HepG2 (cell line): ENCODE measurements at regions not wholly inside any gene's neighbourhood (a gene's known extent, or its start where the extent isn't known, plus 50 kb on each side); places are given as distances from the start of the nearest gene placed in this dataset.

Experiments
- AGO2 ChIP-seq: fragments of 200-400 bp; formaldehyde crosslinking; optimal IDR thresholded peaks from 2 replicates; pipeline ENCODE3; 2017; ENCODE audit warnings: mild to moderate bottlenecking, low read depth, low read length, moderate library complexity
- ATF7 ChIP-seq, 2 experiments: fragments of 450-650 bp in 1 of 2; sonication (generic) in 1 of 2; formaldehyde crosslinking in 1 of 2; IDR thresholded peaks; 2 replicates each; pipeline versions ENCODE4 v1.4.0 to v1.6.1; 2016 to 2020; ENCODE audit warnings: antibody characterized with exemption in 1 of 2, mild to moderate bottlenecking in 1 of 2, missing genetic modification reagents in 1 of 2
- CBX5 ChIP-seq: sonication (generic); formaldehyde crosslinking; IDR thresholded peaks from 2 replicates; pipeline ENCODE4 v1.4.0; 2020; ENCODE audit warnings: missing genetic modification reagents, borderline replicate concordance
- HOXA5 ChIP-seq: sonication (generic); formaldehyde crosslinking; IDR thresholded peaks from 2 replicates; pipeline ENCODE4 v1.4.0; 2020; ENCODE audit warnings: missing genetic modification reagents
- KDM3A ChIP-seq: IDR thresholded peaks from 2 replicates; pipeline ENCODE4 v1.6.1; 2018; ENCODE audit warnings: low read depth, missing compliant biosample characterization
- KLF12 ChIP-seq: sonication (generic); formaldehyde crosslinking; IDR thresholded peaks from 2 replicates; pipeline ENCODE4 v1.4.0; 2020; ENCODE audit warnings: missing genetic modification reagents, borderline replicate concordance
- KMT2B ChIP-seq: IDR thresholded peaks from 2 replicates; pipeline ENCODE4 v1.6.1; 2016; ENCODE audit warnings: missing genetic modification reagents, missing compliant biosample characterization
- MAF1 ChIP-seq: sonication (generic); formaldehyde crosslinking; IDR thresholded peaks from 2 replicates; pipeline ENCODE4 v1.5.0; 2020; ENCODE audit warnings: missing genetic modification reagents, borderline replicate concordance
- MEIS1 ChIP-seq: sonication (generic); formaldehyde crosslinking; IDR thresholded peaks from 2 replicates; pipeline ENCODE4 v1.9.0; 2021; ENCODE audit warnings: mild to moderate bottlenecking, missing genetic modification reagents, moderate library complexity, borderline replicate concordance
- NCOA5 ChIP-seq: sonication (generic); formaldehyde crosslinking; IDR thresholded peaks from 2 replicates; pipeline ENCODE4 v1.4.0; 2020; ENCODE audit warnings: missing genetic modification reagents
- NR2C2 ChIP-seq: sonication (generic); formaldehyde crosslinking; IDR thresholded peaks from 2 replicates; pipeline ENCODE4 v1.4.0; 2020; ENCODE audit warnings: missing genetic modification reagents, mild to moderate bottlenecking, moderate library complexity, borderline replicate concordance
- PAX8 ChIP-seq: sonication (generic); formaldehyde crosslinking; IDR thresholded peaks from 2 replicates; pipeline ENCODE4 v1.8.0; 2022; ENCODE audit warnings: mild to moderate bottlenecking, missing genetic modification reagents, borderline replicate concordance
- PLRG1 ChIP-seq: fragments of 450-650 bp; conservative IDR thresholded peaks from 2 replicates; pipeline ENCODE4 v1.6.1; 2016
- RBM39 ChIP-seq: fragments of 200-400 bp; formaldehyde crosslinking; IDR thresholded peaks from one replicate; pipeline ENCODE4 v1.6.1; 2018; ENCODE audit warnings: antibody characterized with exemption, mild to moderate bottlenecking, low read depth, low read length; ENCODE audit not compliant: poor library complexity, severe bottlenecking
- RFX3 ChIP-seq: IDR thresholded peaks from 2 replicates; pipeline ENCODE4 v1.6.1; 2016; ENCODE audit warnings: missing biosample characterization, missing genetic modification reagents
- SALL1 ChIP-seq: sonication (generic); formaldehyde crosslinking; IDR thresholded peaks from 2 replicates; pipeline ENCODE4 v1.8.0; 2022; ENCODE audit warnings: mild to moderate bottlenecking, missing genetic modification reagents
- SIX1 ChIP-seq: sonication (generic); formaldehyde crosslinking; IDR thresholded peaks from 2 replicates; pipeline ENCODE4 v1.4.0; 2020; ENCODE audit warnings: missing genetic modification reagents, borderline replicate concordance
- SMC3 ChIP-seq: IDR thresholded peaks from 2 replicates; pipeline ENCODE4 v1.6.1; 2011; ENCODE audit warnings: low read length, improper control_type of control experiment
- SSRP1 ChIP-seq: IDR thresholded peaks from 2 replicates; pipeline ENCODE4 v1.6.1; 2016; ENCODE audit warnings: control low read depth
- ZBTB38 ChIP-seq: sonication (generic); formaldehyde crosslinking; IDR thresholded peaks from 2 replicates; pipeline ENCODE4 v1.5.1; 2020; ENCODE audit warnings: mild to moderate bottlenecking, missing genetic modification reagents
- ZFP36L2 ChIP-seq: sonication (generic); formaldehyde crosslinking; IDR thresholded peaks from 2 replicates; pipeline ENCODE4 v1.4.0; 2020; ENCODE audit warnings: missing genetic modification reagents
- ZNF331 ChIP-seq: sonication (generic); formaldehyde crosslinking; IDR thresholded peaks from 2 replicates; pipeline ENCODE4 v1.4.0; 2020; ENCODE audit warnings: missing genetic modification reagents
- ZNF446 ChIP-seq: sonication (generic); formaldehyde crosslinking; IDR thresholded peaks from 2 replicates; pipeline ENCODE4 v1.5.0; 2020; ENCODE audit warnings: mild to moderate bottlenecking, missing genetic modification reagents
- ZNF644 ChIP-seq: IDR thresholded peaks from 2 replicates; pipeline ENCODE4 v1.6.1; 2016; ENCODE audit warnings: low read depth
- TF ChIP-seq, protein P1 (sequence below): sonication (generic); formaldehyde crosslinking; IDR thresholded peaks from 2 replicates; pipeline ENCODE4 v1.4.0; 2020; ENCODE audit warnings: missing genetic modification reagents, mild to moderate bottlenecking, borderline replicate concordance
- TF ChIP-seq, protein P2 (sequence below): sonication (generic); formaldehyde crosslinking; IDR thresholded peaks from 2 replicates; pipeline ENCODE4 v1.4.0; 2020; ENCODE audit warnings: missing genetic modification reagents
- TF ChIP-seq, protein P3 (sequence below): fragments of 450-650 bp; IDR thresholded peaks from 2 replicates; pipeline ENCODE4 v1.6.1; 2016
- TF ChIP-seq, protein P4 (sequence below): IDR thresholded peaks from 2 replicates; pipeline ENCODE4 v1.6.1; 2016; ENCODE audit warnings: low read depth, borderline replicate concordance
- TF ChIP-seq, protein P5 (sequence below): sonication (generic); formaldehyde crosslinking; IDR thresholded peaks from 2 replicates; pipeline ENCODE4 v1.9.0; 2021; ENCODE audit warnings: missing genetic modification reagents, borderline replicate concordance

DNA sequence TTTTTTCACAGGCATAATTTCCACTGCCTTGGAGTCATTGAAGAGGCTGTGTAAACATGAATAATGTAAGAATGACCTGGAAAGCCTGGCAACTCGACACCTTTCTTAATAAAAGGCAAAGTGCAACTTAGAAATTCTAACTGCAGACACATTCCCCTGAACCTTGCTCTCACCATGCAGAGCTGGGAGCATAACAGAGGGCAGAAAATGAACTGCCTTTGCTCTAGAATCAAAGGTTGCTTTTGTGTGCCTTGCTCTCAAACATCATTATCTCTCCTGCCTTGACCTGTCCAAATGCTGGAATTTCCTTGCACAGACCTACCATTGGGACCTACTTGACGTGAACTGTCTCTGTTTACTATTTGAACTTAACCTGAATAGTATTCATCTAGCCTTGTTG is 462.0 kb upstream of the ZNF462 start (continued):
- no peak for TF ChIP-seq ZBTB38 (CRISPR knock-in tag)
- no peak for TF ChIP-seq CBX5 (CRISPR knock-in tag)
- TF ChIP-seq MEIS1 (CRISPR knock-in tag), result no peak
- TF ChIP-seq, protein P1, sequence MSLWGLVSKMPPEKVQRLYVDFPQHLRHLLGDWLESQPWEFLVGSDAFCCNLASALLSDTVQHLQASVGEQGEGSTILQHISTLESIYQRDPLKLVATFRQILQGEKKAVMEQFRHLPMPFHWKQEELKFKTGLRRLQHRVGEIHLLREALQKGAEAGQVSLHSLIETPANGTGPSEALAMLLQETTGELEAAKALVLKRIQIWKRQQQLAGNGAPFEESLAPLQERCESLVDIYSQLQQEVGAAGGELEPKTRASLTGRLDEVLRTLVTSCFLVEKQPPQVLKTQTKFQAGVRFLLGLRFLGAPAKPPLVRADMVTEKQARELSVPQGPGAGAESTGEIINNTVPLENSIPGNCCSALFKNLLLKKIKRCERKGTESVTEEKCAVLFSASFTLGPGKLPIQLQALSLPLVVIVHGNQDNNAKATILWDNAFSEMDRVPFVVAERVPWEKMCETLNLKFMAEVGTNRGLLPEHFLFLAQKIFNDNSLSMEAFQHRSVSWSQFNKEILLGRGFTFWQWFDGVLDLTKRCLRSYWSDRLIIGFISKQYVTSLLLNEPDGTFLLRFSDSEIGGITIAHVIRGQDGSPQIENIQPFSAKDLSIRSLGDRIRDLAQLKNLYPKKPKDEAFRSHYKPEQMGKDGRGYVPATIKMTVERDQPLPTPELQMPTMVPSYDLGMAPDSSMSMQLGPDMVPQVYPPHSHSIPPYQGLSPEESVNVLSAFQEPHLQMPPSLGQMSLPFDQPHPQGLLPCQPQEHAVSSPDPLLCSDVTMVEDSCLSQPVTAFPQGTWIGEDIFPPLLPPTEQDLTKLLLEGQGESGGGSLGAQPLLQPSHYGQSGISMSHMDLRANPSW (CRISPR knock-in tag), result no peak
- TF ChIP-seq KMT2B (CRISPR knock-in tag), result no peak
- no peak for TF ChIP-seq PLRG1
- TF ChIP-seq, protein P2, sequence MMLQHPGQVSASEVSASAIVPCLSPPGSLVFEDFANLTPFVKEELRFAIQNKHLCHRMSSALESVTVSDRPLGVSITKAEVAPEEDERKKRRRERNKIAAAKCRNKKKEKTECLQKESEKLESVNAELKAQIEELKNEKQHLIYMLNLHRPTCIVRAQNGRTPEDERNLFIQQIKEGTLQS (CRISPR knock-in tag), result no peak
- TF ChIP-seq ZNF644 (CRISPR knock-in tag), result no peak
- no peak for TF ChIP-seq KLF12 (CRISPR knock-in tag)
- no peak for TF ChIP-seq ZNF331 (CRISPR knock-in tag)
- TF ChIP-seq, protein P3, sequence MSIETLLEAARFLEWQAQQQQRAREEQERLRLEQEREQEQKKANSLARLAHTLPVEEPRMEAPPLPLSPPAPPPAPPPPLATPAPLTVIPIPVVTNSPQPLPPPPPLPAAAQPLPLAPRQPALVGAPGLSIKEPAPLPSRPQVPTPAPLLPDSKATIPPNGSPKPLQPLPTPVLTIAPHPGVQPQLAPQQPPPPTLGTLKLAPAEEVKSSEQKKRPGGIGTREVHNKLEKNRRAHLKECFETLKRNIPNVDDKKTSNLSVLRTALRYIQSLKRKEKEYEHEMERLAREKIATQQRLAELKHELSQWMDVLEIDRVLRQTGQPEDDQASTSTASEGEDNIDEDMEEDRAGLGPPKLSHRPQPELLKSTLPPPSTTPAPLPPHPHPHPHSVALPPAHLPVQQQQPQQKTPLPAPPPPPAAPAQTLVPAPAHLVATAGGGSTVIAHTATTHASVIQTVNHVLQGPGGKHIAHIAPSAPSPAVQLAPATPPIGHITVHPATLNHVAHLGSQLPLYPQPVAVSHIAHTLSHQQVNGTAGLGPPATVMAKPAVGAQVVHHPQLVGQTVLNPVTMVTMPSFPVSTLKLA, result no peak
- TF ChIP-seq, protein P4, sequence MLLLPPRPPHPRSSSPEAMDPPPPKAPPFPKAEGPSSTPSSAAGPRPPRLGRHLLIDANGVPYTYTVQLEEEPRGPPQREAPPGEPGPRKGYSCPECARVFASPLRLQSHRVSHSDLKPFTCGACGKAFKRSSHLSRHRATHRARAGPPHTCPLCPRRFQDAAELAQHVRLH, result no peak
- no peak for TF ChIP-seq NCOA5 (CRISPR knock-in tag)
- no peak for TF ChIP-seq MAF1 (CRISPR knock-in tag)
- TF ChIP-seq, protein P5, sequence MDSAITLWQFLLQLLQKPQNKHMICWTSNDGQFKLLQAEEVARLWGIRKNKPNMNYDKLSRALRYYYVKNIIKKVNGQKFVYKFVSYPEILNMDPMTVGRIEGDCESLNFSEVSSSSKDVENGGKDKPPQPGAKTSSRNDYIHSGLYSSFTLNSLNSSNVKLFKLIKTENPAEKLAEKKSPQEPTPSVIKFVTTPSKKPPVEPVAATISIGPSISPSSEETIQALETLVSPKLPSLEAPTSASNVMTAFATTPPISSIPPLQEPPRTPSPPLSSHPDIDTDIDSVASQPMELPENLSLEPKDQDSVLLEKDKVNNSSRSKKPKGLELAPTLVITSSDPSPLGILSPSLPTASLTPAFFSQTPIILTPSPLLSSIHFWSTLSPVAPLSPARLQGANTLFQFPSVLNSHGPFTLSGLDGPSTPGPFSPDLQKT (CRISPR knock-in tag), result no peak
- TF ChIP-seq RBM39, result no peak
- TF ChIP-seq HOXA5 (CRISPR knock-in tag), result no peak
- TF ChIP-seq RFX3 (CRISPR knock-in tag), result no peak
- no peak for TF ChIP-seq AGO2
- no peak for TF ChIP-seq ATF7 (IDR thresholded peaks at IDR 0.05)
- TF ChIP-seq ATF7 (CRISPR knock-in tag; IDR thresholded peaks at IDR 0.05), result no peak
- no peak for TF ChIP-seq SMC3
- TF ChIP-seq SIX1, result no peak
- TF ChIP-seq ZFP36L2 (CRISPR knock-in tag), result no peak
- no peak for TF ChIP-seq PAX8 (CRISPR knock-in tag)
- no peak for TF ChIP-seq SSRP1
- peak; percentile 68 for TF ChIP-seq SALL1 (CRISPR knock-in tag)
- no peak for TF ChIP-seq NR2C2
- no peak for TF ChIP-seq ZNF446 (CRISPR knock-in tag)
- no peak for TF ChIP-seq KDM3A (CRISPR knock-in tag)
